Stimulated activated CD4-positive, alpha-beta T cell treated with anti-CD3 and anti-CD28 coated beads, Interleukin-15, amount 100 ng/mL, for 1 hour (primary cell): ENCODE measurements at regions not wholly inside any gene's neighbourhood (a gene's known extent, or its start where the extent isn't known, plus 50 kb on each side); places are given as distances from the start of the nearest gene placed in this dataset.

Experiments used
- DNase-seq, 2 donors: peaks; one replicate each; pipeline ENCODE4 v3.0.0-alpha.2; 2020; ENCODE audit warnings: low read depth in 1 of 2, low spot score in 1 of 2

- DNase-seq = no peak
Observed at GRCh38 chr17:79258041-79258440, 183.4 kb downstream of the ENGASE start.

GRCh38 chr17:79255926-79256585 lies 181.4 kb downstream of the ENGASE start:
- no peak for DNase-seq

- no peak for DNase-seq
Observed at GRCh38 chr17:79255456-79255855, 180.8 kb downstream of the ENGASE start.

- DNase-seq = no peak
Observed at GRCh38 chr17:79255046-79255445, 180.4 kb downstream of the ENGASE start.

- no peak for DNase-seq
Observed at GRCh38 chr17:79252886-79253285, 178.3 kb downstream of the ENGASE start.

GRCh38 chr17:79251824-79252223 lies 177.2 kb downstream of the ENGASE start:
- no peak for DNase-seq

GRCh38 chr17:79249929-79250521 lies 175.4 kb downstream of the ENGASE start:
- DNase-seq = no peak

GRCh38 chr17:79248843-79249493 lies 174.3 kb downstream of the ENGASE start:
- no peak for DNase-seq

GRCh38 chr17:79246225-79247190 lies 171.9 kb downstream of the ENGASE start:
- no peak for DNase-seq

GRCh38 chr17:79244665-79245064 lies 170.0 kb downstream of the ENGASE start:
- no peak for DNase-seq

GRCh38 chr17:79243996-79244395 lies 169.4 kb downstream of the ENGASE start:
- no peak for DNase-seq

- no peak for DNase-seq
Observed at GRCh38 chr17:79243603-79243990, 169.0 kb downstream of the ENGASE start.

- no peak for DNase-seq
Observed at GRCh38 chr17:79242873-79243602, 168.4 kb downstream of the ENGASE start.

GRCh38 chr17:79242393-79242792 lies 167.8 kb downstream of the ENGASE start:
- no peak for DNase-seq

GRCh38 chr17:79241616-79242015 lies 167.0 kb downstream of the ENGASE start:
- no peak for DNase-seq

- DNase-seq = no peak
Observed at GRCh38 chr17:79239205-79239604, 164.6 kb downstream of the ENGASE start.

GRCh38 chr17:79237448-79238053 lies 162.9 kb downstream of the ENGASE start:
- DNase-seq = no peak

- DNase-seq = no peak
Observed at GRCh38 chr17:79235808-79236207, 161.2 kb downstream of the ENGASE start.

GRCh38 chr17:79233916-79234551 lies 159.4 kb downstream of the ENGASE start:
- no peak for DNase-seq

GRCh38 chr17:79232957-79233356 lies 158.3 kb downstream of the ENGASE start:
- DNase-seq = no peak
